GM06990 (cell line): ENCODE measurements at regions not wholly inside any gene's neighbourhood (a gene's known extent, or its start where the extent isn't known, plus 50 kb on each side); places are given as distances from the start of the nearest gene placed in this dataset.

Experiments
- DNase-seq: peaks from one replicate; pipeline ENCODE4 v3.0.0-alpha.2; 2011; ENCODE audit not compliant: insufficient read length; ENCODE audit errors: extremely low read depth
- H3K27me3 ChIP-seq: replicated peaks from 2 replicates; pipeline ENCODE4 v1.6.0; 2011; ENCODE audit warnings: low read length; ENCODE audit not compliant: control insufficient read depth, insufficient read depth
- H3K36me3 ChIP-seq: 2 replicates; pipeline ENCODE4 v1.5.1; 2011; ENCODE audit warnings: low read length; ENCODE audit not compliant: control insufficient read depth, insufficient read depth
- H3K4me3 ChIP-seq: replicated peaks from 2 replicates; pipeline ENCODE4 v1.5.1; 2011; ENCODE audit warnings: low read depth, mild to moderate bottlenecking, control low read depth, low read length
- CTCF ChIP-seq: IDR thresholded peaks from 2 replicates; pipeline ENCODE4 v1.5.1; 2011; ENCODE audit warnings: low read length, control low read depth, mild to moderate bottlenecking, inconsistent platforms; ENCODE audit not compliant: insufficient read depth, poor library complexity, severe bottlenecking

GRCh38 chr20:24775966-24776365 lies 173.1 kb upstream of the CST7 start:
- Histone ChIP-seq H3K27me3 (no peaks in the 10 kb centered on the region; the same call in 1 of the 2 replicates), H3K36me3 (no peaks in the 10 kb centered on the region), H3K4me3 (no peak overlapping the region)
- no peak for DNase-seq
- TF ChIP-seq CTCF: no peak

GRCh38 chr20:24776755-24777271 lies 172.3 kb upstream of the CST7 start:
- TF ChIP-seq CTCF: no peak
- Histone ChIP-seq H3K36me3 (no peaks in the 10 kb centered on the region), H3K27me3 (no peaks in the 10 kb centered on the region; the same call in 1 of the 2 replicates), H3K4me3 (no peak overlapping the region)
- DNase-seq: no peak

GRCh38 chr20:24777746-24778145 lies 171.3 kb upstream of the CST7 start:
- no peaks in the 10 kb centered on the region; the same call in 1 of the 2 replicates for H3K27me3 ChIP-seq
- no peaks in the 10 kb centered on the region for H3K36me3 ChIP-seq
- DNase-seq: no peak
- TF ChIP-seq CTCF: no peak
- no peak overlapping the region for H3K4me3 ChIP-seq

- DNase-seq: no peak
- H3K27me3 ChIP-seq: no peaks in the 10 kb centered on the region; the same call in 1 of the 2 replicates
- no peak overlapping the region for H3K4me3 ChIP-seq
- no peak for TF ChIP-seq CTCF
- H3K36me3 ChIP-seq: no peaks in the 10 kb centered on the region
Measured at GRCh38 chr20:24778585-24779031, 170.5 kb upstream of the CST7 start.

- Histone ChIP-seq H3K4me3 (no peak overlapping the region), H3K27me3 (no peaks in the 10 kb centered on the region; the same call in 1 of the 2 replicates), H3K36me3 (no peaks in the 10 kb centered on the region)
- no peak for TF ChIP-seq CTCF
- no peak for DNase-seq
Measured at GRCh38 chr20:24779131-24779530, 169.9 kb upstream of the CST7 start.

- H3K36me3 ChIP-seq: no peaks in the 10 kb centered on the region
- no peak for DNase-seq
- no peak for TF ChIP-seq CTCF
- H3K4me3 ChIP-seq: no peak overlapping the region
- H3K27me3 ChIP-seq: no peaks in the 10 kb centered on the region; the same call in 1 of the 2 replicates
Measured at GRCh38 chr20:24779946-24780345, 169.1 kb upstream of the CST7 start.
